Skeletal muscle satellite cell (primary cell): ENCODE measurements at regions not wholly inside any gene's neighbourhood (a gene's known extent, or its start where the extent isn't known, plus 50 kb on each side); places are given as distances from the start of the nearest gene placed in this dataset.

ENCODE experiments used
- H3K27me3 ChIP-seq: 2 replicates; pipeline ENCODE4 v1.7.0; 2013; ENCODE audit warnings: low read length; ENCODE audit not compliant: control insufficient read depth, insufficient read depth
- H3K36me3 ChIP-seq: 2 replicates; pipeline ENCODE4 v1.7.0; 2013; ENCODE audit warnings: mild to moderate bottlenecking, control low read depth, low read length; ENCODE audit not compliant: insufficient read depth
- H3K4me1 ChIP-seq: 2 replicates; pipeline ENCODE4 v1.7.0; 2013; ENCODE audit warnings: low read length; ENCODE audit not compliant: control insufficient read depth, insufficient read depth
- H3K4me2 ChIP-seq: 2 replicates; pipeline ENCODE4 v1.7.0; 2013; ENCODE audit warnings: mild to moderate bottlenecking, low read length
- H3K4me3 ChIP-seq: 2 replicates; pipeline ENCODE4 v1.7.0; 2013; ENCODE audit warnings: low read length
- H3K9ac ChIP-seq: 2 replicates; pipeline ENCODE4 v1.7.0; 2013; ENCODE audit warnings: mild to moderate bottlenecking, low read depth, low read length, moderate library complexity
- H3K9me3 ChIP-seq: replicated peaks from 2 replicates; pipeline ENCODE4 v1.7.0; 2013; ENCODE audit warnings: mild to moderate bottlenecking, control low read depth, low read length

GRCh38 chr2:16260041-16260830 is 319.9 kb downstream of the MYCN start:
- Histone ChIP-seq H3K27me3 (no peaks in the 10 kb centered on the region), H3K36me3 (no peaks in the 10 kb centered on the region), H3K9ac (no peak overlapping the region), H3K9me3 (no peaks in the 10 kb centered on the region), H3K4me3 (no peak overlapping the region), H3K4me2 (no peak overlapping the region), H3K4me1 (peaks cover 6% of the 10 kb centered on the region)

- Histone ChIP-seq H3K4me3 (no peak overlapping the region), H3K36me3 (no peaks in the 10 kb centered on the region), H3K9ac (no peak overlapping the region), H3K4me2 (no peak overlapping the region), H3K9me3 (peaks cover 3% of the 10 kb centered on the region), H3K4me1 (peaks cover 6% of the 10 kb centered on the region), H3K27me3 (no peaks in the 10 kb centered on the region)
Observed at GRCh38 chr2:16259010-16259409, 318.7 kb downstream of the MYCN start.

GRCh38 chr2:16258350-16258749 is 318.0 kb downstream of the MYCN start:
- no peak overlapping the region for H3K4me3 ChIP-seq
- peaks cover 3% of the 10 kb centered on the region for H3K9me3 ChIP-seq
- H3K9ac ChIP-seq = no peak overlapping the region
- H3K36me3 ChIP-seq = no peaks in the 10 kb centered on the region
- no peaks in the 10 kb centered on the region for H3K27me3 ChIP-seq
- peaks cover 6% of the 10 kb centered on the region for H3K4me1 ChIP-seq
- H3K4me2 ChIP-seq = no peak overlapping the region

- H3K9me3 ChIP-seq = peaks cover 3% of the 10 kb centered on the region
- no peaks in the 10 kb centered on the region for H3K27me3 ChIP-seq
- no peak overlapping the region for H3K4me3 ChIP-seq
- peak overlapping the region; percentile 30 for H3K4me2 ChIP-seq
- H3K9ac ChIP-seq = no peak overlapping the region
- H3K4me1 ChIP-seq = peaks cover 6% of the 10 kb centered on the region
- no peaks in the 10 kb centered on the region for H3K36me3 ChIP-seq
Observed at GRCh38 chr2:16257322-16258028, 317.1 kb downstream of the MYCN start.

- Histone ChIP-seq H3K4me2 (peak overlapping the region; percentile 30), H3K36me3 (no peaks in the 10 kb centered on the region), H3K27me3 (no peaks in the 10 kb centered on the region), H3K9me3 (peaks cover 3% of the 10 kb centered on the region), H3K4me1 (peaks cover 6% of the 10 kb centered on the region), H3K9ac (no peak overlapping the region), H3K4me3 (no peak overlapping the region)
Observed at GRCh38 chr2:16256601-16257321, 316.4 kb downstream of the MYCN start.

GRCh38 chr2:16255120-16255519 is 314.8 kb downstream of the MYCN start:
- no peak overlapping the region for H3K9ac ChIP-seq
- no peaks in the 10 kb centered on the region for H3K27me3 ChIP-seq
- H3K4me2 ChIP-seq = no peak overlapping the region
- H3K36me3 ChIP-seq = no peaks in the 10 kb centered on the region
- H3K4me3 ChIP-seq = no peak overlapping the region
- H3K4me1 ChIP-seq = peaks cover 6% of the 10 kb centered on the region
- peaks cover 3% of the 10 kb centered on the region for H3K9me3 ChIP-seq

- no peaks in the 10 kb centered on the region for H3K27me3 ChIP-seq
- H3K9me3 ChIP-seq = peaks cover 4% of the 10 kb centered on the region
- no peaks in the 10 kb centered on the region for H3K36me3 ChIP-seq
- H3K4me1 ChIP-seq = peaks cover 6% of the 10 kb centered on the region
- H3K4me3 ChIP-seq = no peak overlapping the region
- no peak overlapping the region for H3K4me2 ChIP-seq
- H3K9ac ChIP-seq = no peak overlapping the region
Observed at GRCh38 chr2:16254356-16254965, 314.1 kb downstream of the MYCN start.

- no peaks in the 10 kb centered on the region for H3K36me3 ChIP-seq
- no peaks in the 10 kb centered on the region for H3K27me3 ChIP-seq
- no peak overlapping the region for H3K9ac ChIP-seq
- H3K4me3 ChIP-seq = no peak overlapping the region
- H3K4me1 ChIP-seq = peaks cover 6% of the 10 kb centered on the region
- H3K9me3 ChIP-seq = peaks cover 6% of the 10 kb centered on the region
- H3K4me2 ChIP-seq = no peak overlapping the region
Observed at GRCh38 chr2:16253291-16253690, 312.9 kb downstream of the MYCN start.

- Histone ChIP-seq H3K36me3 (no peaks in the 10 kb centered on the region), H3K4me3 (no peak overlapping the region), H3K9ac (no peak overlapping the region), H3K9me3 (peaks cover 6% of the 10 kb centered on the region), H3K4me2 (no peak overlapping the region), H3K27me3 (no peaks in the 10 kb centered on the region), H3K4me1 (peaks cover 5% of the 10 kb centered on the region)
Observed at GRCh38 chr2:16252891-16253290, 312.5 kb downstream of the MYCN start.

- Histone ChIP-seq H3K4me3 (no peak overlapping the region), H3K4me2 (no peak overlapping the region), H3K9me3 (peaks cover 6% of the 10 kb centered on the region), H3K36me3 (no peaks in the 10 kb centered on the region), H3K4me1 (no peaks in the 10 kb centered on the region), H3K27me3 (no peaks in the 10 kb centered on the region), H3K9ac (no peak overlapping the region)
Observed at GRCh38 chr2:16252251-16252650, 311.9 kb downstream of the MYCN start.

- Histone ChIP-seq H3K4me2 (no peak overlapping the region), H3K4me3 (no peak overlapping the region), H3K9me3 (peaks cover 6% of the 10 kb centered on the region), H3K36me3 (no peaks in the 10 kb centered on the region), H3K9ac (no peak overlapping the region), H3K27me3 (no peaks in the 10 kb centered on the region), H3K4me1 (no peaks in the 10 kb centered on the region)
Observed at GRCh38 chr2:16251511-16252225, 311.3 kb downstream of the MYCN start.
